Inflammatory macrophage treated with lipopolysaccharide for 4 hours (primary cell): ENCODE measurements at regions not wholly inside any gene's neighbourhood (a gene's known extent, or its start where the extent isn't known, plus 50 kb on each side); places are given as distances from the start of the nearest gene placed in this dataset.
"Not testable (repeated sequence)": the region's sequence is repeated elsewhere in the genome, so short reads cannot be mapped to it uniquely, and the experiment has no call there.

ENCODE experiments used
- DNase-seq: peaks from one replicate; pipeline ENCODE4 v3.0.0-alpha.2; 2020

DNA sequence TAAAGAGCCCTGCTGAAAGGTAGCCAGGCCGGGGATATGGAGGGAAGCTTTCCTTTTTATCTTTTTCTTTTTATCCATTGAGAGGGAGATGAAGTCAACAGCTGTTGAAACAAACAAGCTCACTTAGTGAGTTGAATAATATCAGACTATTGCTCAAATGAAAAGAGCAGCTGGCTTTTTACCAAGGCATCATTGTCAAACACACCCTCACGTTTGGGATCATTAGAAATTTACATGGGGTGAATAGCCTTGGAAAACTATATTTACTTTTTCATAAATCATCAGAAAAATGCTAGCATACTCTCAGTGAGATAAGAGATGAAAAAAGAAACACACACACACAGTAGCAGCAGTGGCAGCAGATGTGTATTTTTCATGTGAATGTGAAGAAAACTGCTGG, 71.5 kb upstream of the HNMT start:
- DNase-seq, result no peak

DNA sequence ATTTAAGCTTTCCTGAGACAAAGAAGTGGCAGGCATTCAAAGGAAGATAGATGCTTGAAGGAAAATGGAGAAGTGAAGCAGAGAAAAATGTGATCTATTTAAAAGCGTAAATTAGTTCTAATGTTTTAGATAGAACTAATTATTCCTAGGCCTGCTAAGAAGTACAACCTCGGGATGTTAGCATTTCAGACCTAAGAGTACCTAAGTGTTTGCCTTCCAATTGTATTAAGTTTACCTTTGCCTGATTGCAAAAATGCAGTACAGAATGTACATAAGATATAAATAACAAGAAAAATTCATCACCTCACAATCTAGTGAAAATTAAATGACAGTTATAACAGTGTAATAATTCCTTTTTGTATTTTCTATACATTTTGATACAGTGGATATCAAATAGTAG, 71.1 kb upstream of the HNMT start:
- DNase-seq, result no peak

DNA sequence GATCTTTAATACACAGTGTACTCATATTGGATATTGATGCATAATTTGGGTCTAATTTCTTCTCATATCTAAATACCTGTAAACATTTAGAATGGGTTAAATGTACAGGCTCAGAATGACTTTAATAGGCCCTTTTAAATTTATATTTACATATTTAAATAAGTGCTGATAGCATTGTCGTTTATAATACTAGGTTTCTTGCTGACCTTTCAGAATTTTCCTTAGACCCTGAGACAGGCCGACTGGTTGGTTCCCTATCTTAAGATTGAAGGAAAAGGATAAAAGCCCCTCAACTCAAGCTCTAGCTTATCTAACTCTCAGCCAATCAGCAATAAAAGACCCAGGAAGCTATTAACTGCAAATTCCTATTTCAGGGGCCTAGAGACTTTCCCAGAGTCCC, 67.8 kb upstream of the HNMT start:
- no peak for DNase-seq

DNA sequence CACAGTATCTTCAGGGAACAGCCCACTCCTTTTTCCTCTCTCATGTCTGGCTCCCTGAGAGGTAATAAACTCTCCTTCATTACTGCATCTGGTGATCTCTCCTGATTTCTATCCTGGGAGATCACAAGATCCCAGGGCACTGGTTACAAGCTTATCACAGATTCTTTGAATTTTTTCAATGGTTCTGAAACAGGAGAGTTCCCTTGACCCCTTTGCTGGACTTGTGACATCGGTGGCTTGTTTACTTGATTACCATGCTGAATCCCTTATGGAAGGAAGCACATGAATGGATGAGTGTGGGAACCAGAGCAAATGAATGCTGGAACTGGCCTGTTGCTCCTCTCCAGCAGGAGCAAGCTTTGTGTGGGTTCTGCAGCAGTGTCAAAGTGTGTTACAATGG, 67.2 kb upstream of the HNMT start:
- no peak for DNase-seq

DNA sequence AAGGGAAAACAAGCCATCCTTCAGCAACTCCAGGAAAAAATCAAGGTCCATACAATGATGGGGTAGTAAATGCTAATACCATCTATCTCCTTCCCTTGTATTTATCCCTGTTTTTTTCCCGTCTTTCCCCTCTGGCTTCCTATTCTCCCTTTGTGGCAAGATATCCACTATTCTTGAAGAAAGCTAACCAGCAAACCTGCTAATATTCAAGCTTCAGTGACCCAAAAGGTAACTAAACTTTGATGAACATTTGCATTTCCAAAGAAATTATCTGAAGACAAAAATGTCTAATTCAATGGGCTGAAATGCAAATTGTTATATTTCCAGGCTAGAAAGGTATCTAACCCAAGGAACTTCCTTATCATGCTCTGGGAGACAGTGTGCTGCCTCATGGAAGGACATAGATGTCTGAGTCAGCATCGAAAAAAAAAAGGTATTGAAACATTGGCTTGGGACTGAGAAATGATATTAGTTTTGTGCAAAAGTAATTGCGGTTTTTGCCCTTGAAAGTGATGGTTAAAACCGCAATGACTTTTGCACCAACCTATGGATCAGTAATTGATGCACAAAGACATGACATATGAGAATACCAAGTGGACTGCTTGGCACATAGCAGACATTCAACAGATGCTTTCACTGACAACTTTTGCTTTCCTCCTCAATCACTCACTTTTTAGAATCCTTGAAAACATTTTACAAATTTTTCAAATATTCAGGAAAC, 63.7 kb upstream of the HNMT start:
- no peak for DNase-seq

DNA sequence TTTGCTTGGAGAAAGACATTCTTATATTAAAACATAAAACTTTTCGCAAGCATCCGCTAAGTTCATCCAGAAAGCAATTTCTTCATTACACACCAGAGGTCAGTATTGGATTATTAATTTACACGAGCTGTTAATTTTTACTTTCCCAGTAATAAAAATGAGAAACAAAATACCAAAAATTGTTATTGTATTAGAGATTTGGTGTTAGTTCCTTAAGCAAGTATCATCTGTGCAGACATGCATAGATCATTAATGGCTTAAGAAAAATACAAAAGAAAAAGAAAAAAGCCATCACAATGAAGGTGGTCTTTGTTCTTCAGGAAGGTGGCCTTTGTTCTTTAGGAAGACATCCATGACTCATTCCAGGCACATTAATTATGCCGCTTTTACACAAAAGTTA, 53.6 kb upstream of the HNMT start:
- DNase-seq, result peak; percentile 40

DNA sequence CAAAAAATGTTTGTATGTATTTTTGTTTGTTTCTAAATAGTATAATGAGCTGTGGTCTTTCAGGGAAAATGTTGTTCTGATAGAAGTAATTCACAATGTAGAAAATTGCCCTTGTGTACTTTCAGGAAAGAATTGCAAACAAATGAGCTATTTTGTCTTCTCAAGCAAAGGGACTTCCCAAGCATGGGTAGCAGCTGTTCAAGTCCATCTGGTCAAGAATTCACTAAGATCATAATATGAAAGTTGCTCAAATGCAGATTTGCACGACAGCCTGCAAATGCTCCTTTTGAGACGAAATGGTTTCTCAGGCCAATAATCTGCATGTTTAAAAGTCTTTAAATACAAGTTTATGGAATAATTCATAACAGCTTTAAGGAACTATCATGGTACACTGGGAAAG, 51.9 kb upstream of the HNMT start:
- DNase-seq, result no peak

DNA sequence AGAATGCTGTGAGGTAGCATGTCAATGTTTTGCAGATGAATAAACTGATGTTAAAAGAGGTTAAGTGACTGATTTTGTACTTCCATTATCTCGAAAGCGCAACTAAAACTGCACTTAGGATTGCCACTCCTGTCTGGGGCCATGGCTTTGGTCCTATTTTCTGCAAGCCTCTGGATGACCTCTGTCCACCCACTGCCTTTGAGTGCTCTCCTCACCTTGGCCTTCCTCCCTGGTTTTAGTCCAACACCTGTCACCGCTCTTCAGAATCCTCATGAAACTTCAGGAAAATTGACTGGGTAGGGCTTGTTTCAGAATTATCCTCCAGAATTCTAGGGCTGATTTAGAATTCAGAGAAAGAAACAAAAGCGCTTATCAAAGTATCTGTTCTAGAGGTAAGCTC, 51.1 kb upstream of the HNMT start:
- DNase-seq, result no peak

DNA sequence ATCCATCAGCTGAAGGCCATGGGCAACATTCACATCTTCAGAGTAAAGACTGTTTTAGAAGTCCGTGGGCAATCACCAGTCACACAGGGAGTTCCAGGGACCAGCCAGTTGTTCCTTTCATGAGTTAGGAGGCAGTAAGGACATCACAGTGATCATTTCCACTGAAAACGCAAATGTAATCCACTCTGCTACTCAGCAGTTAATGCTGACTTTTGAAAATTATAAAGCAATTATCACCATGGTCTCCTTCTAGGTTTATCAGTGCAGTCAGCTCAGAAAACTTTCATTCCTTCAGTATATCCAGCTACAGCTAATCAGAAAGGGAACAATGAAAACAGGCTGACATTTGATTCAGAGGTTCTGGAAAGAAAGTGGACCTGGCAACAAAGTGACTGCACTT, 50.6 kb upstream of the HNMT start:
- not testable (repeated sequence) for DNase-seq
